ENCODE measurements at regions not wholly inside any gene's neighbourhood (a gene's known extent, or its start where the extent isn't known, plus 50 kb on each side); places are given as distances from the start of the nearest gene placed in this dataset.

DNA sequence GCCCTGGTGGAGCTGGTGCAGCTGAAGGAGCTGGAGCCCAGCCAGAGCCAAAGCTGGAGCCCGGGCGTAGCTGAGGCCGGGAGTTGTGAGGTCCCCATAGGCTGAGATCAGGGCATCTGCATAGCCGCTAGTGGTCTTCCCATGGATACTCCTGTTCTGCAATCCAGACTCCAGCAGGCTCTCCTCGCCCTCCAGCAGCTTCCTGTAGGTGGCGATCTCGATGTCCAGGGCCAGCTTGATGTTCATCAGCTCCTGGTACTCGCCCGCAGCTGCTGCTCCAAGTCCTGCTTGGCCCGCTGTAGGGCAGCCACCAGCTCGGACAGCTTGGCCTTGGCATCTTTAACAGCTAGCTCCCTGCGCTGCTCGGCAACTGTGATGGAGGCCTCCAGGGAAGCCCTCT is 966.1 kb downstream of the FSCB start:
- TF ChIP-seq, protein P1, sequence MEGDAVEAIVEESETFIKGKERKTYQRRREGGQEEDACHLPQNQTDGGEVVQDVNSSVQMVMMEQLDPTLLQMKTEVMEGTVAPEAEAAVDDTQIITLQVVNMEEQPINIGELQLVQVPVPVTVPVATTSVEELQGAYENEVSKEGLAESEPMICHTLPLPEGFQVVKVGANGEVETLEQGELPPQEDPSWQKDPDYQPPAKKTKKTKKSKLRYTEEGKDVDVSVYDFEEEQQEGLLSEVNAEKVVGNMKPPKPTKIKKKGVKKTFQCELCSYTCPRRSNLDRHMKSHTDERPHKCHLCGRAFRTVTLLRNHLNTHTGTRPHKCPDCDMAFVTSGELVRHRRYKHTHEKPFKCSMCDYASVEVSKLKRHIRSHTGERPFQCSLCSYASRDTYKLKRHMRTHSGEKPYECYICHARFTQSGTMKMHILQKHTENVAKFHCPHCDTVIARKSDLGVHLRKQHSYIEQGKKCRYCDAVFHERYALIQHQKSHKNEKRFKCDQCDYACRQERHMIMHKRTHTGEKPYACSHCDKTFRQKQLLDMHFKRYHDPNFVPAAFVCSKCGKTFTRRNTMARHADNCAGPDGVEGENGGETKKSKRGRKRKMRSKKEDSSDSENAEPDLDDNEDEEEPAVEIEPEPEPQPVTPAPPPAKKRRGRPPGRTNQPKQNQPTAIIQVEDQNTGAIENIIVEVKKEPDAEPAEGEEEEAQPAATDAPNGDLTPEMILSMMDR (IDR thresholded peaks at IDR 0.05): no peak
- TF ChIP-seq POLR2A (IDR thresholded peaks at IDR 0.05): no peak
